Spleen (tissue), 11 donors: ENCODE measurements at regions not wholly inside any gene's neighbourhood (a gene's known extent, or its start where the extent isn't known, plus 50 kb on each side); places are given as distances from the start of the nearest gene placed in this dataset.
A peak's percentile ranks its signal among the peaks of the same experiment; 100 is the strongest.
"Not testable (repeated sequence)": the region's sequence is repeated elsewhere in the genome, so short reads cannot be mapped to it uniquely, and the experiment has no call there.

Experiments
- DNase-seq: peaks from one replicate; pipeline ENCODE4 v3.0.0-alpha.2; 2020
- H3K27ac ChIP-seq, 8 donors: fragments of 200-600 bp; sonication (generic) in 7 of 8; 1 replicate in 4 of 8; 2 replicates in 4 of 8; pipeline versions ENCODE4 v1.5.0 to v1.8.0; 2016 to 2021; ENCODE audit warnings: inconsistent platforms in 4 of 8, mild to moderate bottlenecking in 4 of 8, moderate library complexity in 1 of 8
- H3K27me3 ChIP-seq, 7 donors: fragments of 200-600 bp; sonication (generic) in 6 of 7; replicated peaks in 1 of 7; 1 replicate in 4 of 7; 2 replicates in 3 of 7; pipeline versions ENCODE4 v1.5.0 to v1.8.0; 2016 to 2021; ENCODE audit warnings: inconsistent platforms in 3 of 7, mild to moderate bottlenecking in 1 of 7
- H3K36me3 ChIP-seq, 6 donors: fragments of 200-600 bp; sonication (generic) in 5 of 6; 1 replicate in 4 of 6; 2 replicates in 2 of 6; pipeline versions ENCODE4 v1.5.0 to v1.8.0; 2016 to 2021; ENCODE audit warnings: inconsistent platforms in 2 of 6
- H3K4me1 ChIP-seq, 6 donors: fragments of 200-600 bp; sonication (generic) in 5 of 6; 1 replicate in 3 of 6; 2 replicates in 3 of 6; pipeline versions ENCODE4 v1.5.0 to v1.8.0; 2016 to 2021; ENCODE audit warnings: inconsistent platforms in 3 of 6
- H3K4me3 ChIP-seq, 8 donors: fragments of 200-600 bp; sonication (generic) in 7 of 8; 1 replicate in 4 of 8; 2 replicates in 4 of 8; pipeline versions ENCODE4 v1.5.0 to v1.8.0; 2016 to 2021; ENCODE audit warnings: inconsistent platforms in 4 of 8, mild to moderate bottlenecking in 4 of 8, moderate library complexity in 2 of 8
- H3K9me3 ChIP-seq, 8 donors: fragments of 200-600 bp; sonication (generic) in 7 of 8; 1 replicate in 4 of 8; 2 replicates in 4 of 8; pipeline versions ENCODE4 v1.5.0 to v1.8.0; 2016 to 2021; ENCODE audit warnings: inconsistent platforms in 4 of 8
- CTCF ChIP-seq, 11 experiments: fragments of 200-600 bp in 7 of 11; fragments of 450-650 bp in 4 of 11; sonication (generic) in 4 of 11; IDR thresholded peaks in 8 of 11; conservative IDR thresholded peaks in 3 of 11; 1 replicate in 7 of 11; 2 replicates in 4 of 11; pipeline versions ENCODE4 v1.4.0 to v1.8.0; 2016 to 2021; ENCODE audit warnings: antibody characterized with exemption in 11 of 11, inconsistent platforms in 4 of 11, mild to moderate bottlenecking in 1 of 11
- POLR2A ChIP-seq, 3 donors: fragments of 450-650 bp; IDR thresholded peaks; one replicate each; pipeline ENCODE4 v1.5.1; 2017; ENCODE audit warnings: antibody characterized with exemption in 3 of 3, mild to moderate bottlenecking in 1 of 3
- POLR2AphosphoS5 ChIP-seq, 3 donors: sonication (generic); formaldehyde crosslinking; IDR thresholded peaks; one replicate each; pipeline ENCODE4 v1.5.1; 2017; ENCODE audit warnings: antibody characterized with exemption in 3 of 3
- WGBS, 5 donors: extraction: QIAGEN DNeasy Blood & Tissue Kit in 3 of 5; methylation state at CpG; one replicate each; pipeline versions ENCODE4 v1.1.5 to v1.1.7; 2013 to 2018; 5-methylcytosine and 5-hydroxymethylcytosine counted together
- intact Hi-C: fragments of 100-400 bp; cut with DNase I; formaldehyde crosslinking; loops from one replicate; pipeline ENCODE4 v1.15.0; 2023; ENCODE audit warnings: low total_unique reads
- donor health status: healthy with polysubstance abuse.
- donor health status: DM: no; HTN: no; CAD: no; lungs with moderate emphysema.
- donor health status: DM: no; HTN: no; CAD: no.
- donor health status: Bipolar disorder and iron deficiency.
- donor health status: healthy.
- donor health status: DM: no; HTN: no; CAD: no.
- donor health status: DM: yes; HTN: yes; CAD: no.

- H3K9me3 ChIP-seq, result peaks cover 0 to 11% (median 0%) of the 10 kb centered on the region in 8 donors
- H3K27ac ChIP-seq, H3K4me1 ChIP-seq, H3K36me3 ChIP-seq, DNase-seq, intact Hi-C loops, H3K4me3 ChIP-seq, H3K27me3 ChIP-seq: not testable (repeated sequence)
- 76 to 86% (median 81%) methylated on average over 4 of the region's 4 CpGs for WGBS, 5 donors
Observed at GRCh38 chr3:75840160-75840559, 54.8 kb upstream of the ZNF717 start.

- H3K4me3 ChIP-seq, H3K36me3 ChIP-seq, H3K4me1 ChIP-seq, H3K27me3 ChIP-seq, H3K27ac ChIP-seq, intact Hi-C loops: not testable (repeated sequence)
- 43 to 73% (median 73%) methylated on average over 18 to 22 of the region's 22 CpGs for WGBS, 5 donors
- DNase-seq, result peak; percentile 41
- peaks cover 0 to 23% (median 12%) of the 10 kb centered on the region in 8 donors for H3K9me3 ChIP-seq
Observed at GRCh38 chr3:75850301-75851008, 65.1 kb upstream of the ZNF717 start.

DNA sequence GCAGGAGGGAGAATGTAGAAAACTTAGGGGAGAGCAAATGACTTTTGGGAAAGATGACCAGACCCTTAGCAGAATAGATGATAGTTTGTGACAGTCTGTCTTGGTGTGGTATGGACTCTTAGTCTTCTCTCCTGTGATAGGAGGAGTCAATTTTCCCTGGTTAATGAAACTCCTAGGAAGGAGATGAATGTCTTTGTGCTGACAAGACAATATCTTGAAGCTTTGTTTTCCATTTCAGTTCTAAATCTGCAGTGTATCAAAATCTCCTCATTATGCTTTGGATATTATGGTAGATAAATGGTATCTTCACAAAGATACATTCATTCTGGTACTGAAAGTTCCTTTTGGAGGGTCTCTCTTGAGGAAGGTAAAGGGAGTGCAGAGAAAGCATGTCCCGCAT lies 77.8 kb upstream of the ZNF717 start:
- DNase-seq, result no peak
- Histone ChIP-seq H3K9me3 (peaks cover 0 to 20% (median 0%) of the 10 kb centered on the region in 8 donors), H3K4me1 (no peaks in the 10 kb centered on the region), H3K27ac (no peak overlapping the region), H3K36me3 (no peaks in the 10 kb centered on the region), H3K4me3 (no peak overlapping the region), H3K27me3 (no peaks in the 10 kb centered on the region)
- WGBS, 5 donors, result 85 to 93% (median 88%) methylated on average over 1 of the region's 1 CpG
- intact Hi-C loops, result no loop called here
- TF ChIP-seq POLR2AphosphoS5 (IDR thresholded peaks at IDR 0.05) (no peak), POLR2A (IDR thresholded peaks at IDR 0.05) (no peak), CTCF (IDR thresholded peaks at IDR 0.05 in 8 of 11, conservative IDR thresholded peaks at IDR 0.05 in 3 of 11) (no peak)

DNA sequence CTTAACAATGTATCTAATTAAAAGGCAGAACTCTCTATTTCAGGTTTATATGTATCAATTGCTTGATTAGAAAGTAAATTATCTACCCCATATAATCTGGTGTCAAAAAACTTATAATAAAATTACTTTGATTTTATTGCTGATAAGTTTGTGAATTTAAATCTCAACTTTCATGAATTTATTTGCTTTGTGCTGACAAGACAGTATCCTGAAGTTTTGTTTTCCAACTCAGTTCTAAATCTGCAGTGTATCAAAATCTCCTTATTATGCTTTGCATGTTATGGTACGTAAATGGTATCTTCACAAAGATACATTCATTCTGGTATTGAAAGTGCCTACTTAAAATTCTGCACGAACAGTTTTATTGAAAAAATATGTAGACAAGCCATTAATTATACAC lies 78.5 kb upstream of the ZNF717 start:
- peaks cover 0 to 15% (median 0%) of the 10 kb centered on the region in 8 donors for H3K9me3 ChIP-seq
- intact Hi-C loops, result no loop called here
- no peak overlapping the region for H3K4me3 ChIP-seq

DNA sequence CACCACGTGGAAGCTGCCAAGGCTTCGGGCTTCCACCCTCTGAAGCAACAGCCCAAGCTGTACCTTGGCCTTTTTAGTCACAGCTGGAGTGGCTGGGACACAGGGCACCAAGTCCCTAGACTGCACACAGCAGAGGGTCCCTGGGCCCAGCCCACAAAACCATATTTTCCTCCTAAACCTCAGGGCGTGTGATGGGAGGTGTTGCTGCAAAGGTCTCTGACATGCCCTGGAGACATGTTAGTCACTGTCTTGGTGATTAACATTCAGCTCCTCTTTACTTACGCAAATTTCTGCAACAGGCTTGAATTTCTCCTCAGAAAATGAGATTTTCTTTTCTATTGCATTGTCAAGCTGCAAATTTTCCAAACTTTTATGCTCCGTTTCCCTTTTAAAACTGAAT lies 98.4 kb upstream of the ZNF717 start:
- intact Hi-C loops, H3K36me3 ChIP-seq: not testable (repeated sequence)

More for the DNA sequence above, 78.5 kb upstream of the ZNF717 start:
- no peak for TF ChIP-seq POLR2A (IDR thresholded peaks at IDR 0.05)
- TF ChIP-seq CTCF (IDR thresholded peaks at IDR 0.05 in 8 of 11, conservative IDR thresholded peaks at IDR 0.05 in 3 of 11), result no peak
- TF ChIP-seq POLR2AphosphoS5 (IDR thresholded peaks at IDR 0.05), result no peak
- no peak for DNase-seq
- 46 to 71% (median 64%) methylated on average over 2 of the region's 2 CpGs for WGBS, 5 donors
- Histone ChIP-seq H3K27ac (no peak overlapping the region), H3K4me1 (no peaks in the 10 kb centered on the region), H3K36me3 (no peaks in the 10 kb centered on the region), H3K27me3 (no peaks in the 10 kb centered on the region)

More for the DNA sequence above, 98.4 kb upstream of the ZNF717 start:
- peaks cover 0 to 14% (median 3%) of the 10 kb centered on the region in 8 donors for H3K9me3 ChIP-seq
- WGBS, 5 donors, result 71 to 84% (median 72%) methylated on average over 5 of the region's 5 CpGs
- DNase-seq, result peak; percentile 31
- H3K27me3 ChIP-seq, H3K27ac ChIP-seq, H3K4me1 ChIP-seq, H3K4me3 ChIP-seq: not testable (repeated sequence)
